CD4-positive, CD25-positive, alpha-beta regulatory T cell (primary cell): ENCODE measurements at regions not wholly inside any gene's neighbourhood (a gene's known extent, or its start where the extent isn't known, plus 50 kb on each side); places are given as distances from the start of the nearest gene placed in this dataset.

Experiments used
- ATAC-seq, 2 donors: fragments of 150-1000 bp; cut with Tn5 transposase; one replicate each; pipeline ENCODE4 v1.10.0; 2021; ENCODE audit warnings: low read depth in 2 of 2, moderate number of reproducible peaks in 2 of 2, moderate library complexity in 1 of 2
- DNase-seq, 3 donors: peaks; one replicate each; pipeline versions ENCODE4 v3.0.0 to v3.0.0-alpha.2; 2012 to 2022; ENCODE audit warnings: mixed read lengths in 1 of 3
- H3K27ac ChIP-seq: one replicate; pipeline ENCODE4 v1.7.0; 2013; ENCODE audit warnings: mild to moderate bottlenecking, low read length; ENCODE audit not compliant: insufficient read depth, poor library complexity, severe bottlenecking
- H3K27me3 ChIP-seq: one replicate; pipeline ENCODE4 v1.7.0; 2013; ENCODE audit warnings: low read length; ENCODE audit not compliant: control insufficient read depth, insufficient read depth
- H3K36me3 ChIP-seq: one replicate; pipeline ENCODE4 v1.7.0; 2013; ENCODE audit warnings: mild to moderate bottlenecking, low read length, moderate library complexity; ENCODE audit not compliant: control insufficient read depth, insufficient read depth
- H3K4me1 ChIP-seq: 2 replicates; pipeline ENCODE4 v1.7.0; 2013; ENCODE audit warnings: mild to moderate bottlenecking, low read length; ENCODE audit not compliant: insufficient read depth, control insufficient read depth, poor library complexity, severe bottlenecking
- H3K4me3 ChIP-seq: one replicate; pipeline ENCODE4 v1.7.0; 2013; ENCODE audit warnings: low read depth, mild to moderate bottlenecking, low read length, moderate library complexity
- H3K9me3 ChIP-seq, 2 experiments: 1 replicate in 1 of 2; 2 replicates in 1 of 2; pipeline ENCODE4 v1.7.0; 2013; ENCODE audit warnings: low read length in 2 of 2, mild to moderate bottlenecking in 1 of 2, moderate library complexity in 1 of 2; ENCODE audit not compliant: control insufficient read depth in 2 of 2
- H3K27ac Mint-ChIP-seq, 3 donors: one replicate each; pipeline ENCODE4 v1.8.0; 2020 to 2022; ENCODE audit warnings: mild to moderate bottlenecking in 3 of 3, mixed read lengths in 3 of 3, moderate library complexity in 2 of 3
- H3K27me3 Mint-ChIP-seq: one replicate; pipeline ENCODE4 v1.8.0; 2022; ENCODE audit warnings: mild to moderate bottlenecking, mixed read lengths
- H3K36me3 Mint-ChIP-seq: one replicate; pipeline ENCODE4 v1.8.0; 2020; ENCODE audit warnings: mixed read lengths
- H3K4me1 Mint-ChIP-seq, 4 donors: one replicate each; pipeline ENCODE4 v1.8.0; 2020 to 2022; ENCODE audit warnings: mixed read lengths in 4 of 4, mild to moderate bottlenecking in 1 of 4
- H3K4me3 Mint-ChIP-seq, 4 donors: one replicate each; pipeline ENCODE4 v1.8.0; 2020 to 2022; ENCODE audit warnings: mild to moderate bottlenecking in 4 of 4, mixed read lengths in 4 of 4, moderate library complexity in 3 of 4
- H3K9me3 Mint-ChIP-seq, 7 donors: one replicate each; pipeline ENCODE4 v1.8.0; 2020 to 2022; ENCODE audit warnings: mixed read lengths in 7 of 7, mild to moderate bottlenecking in 3 of 7, moderate library complexity in 2 of 7

DNA sequence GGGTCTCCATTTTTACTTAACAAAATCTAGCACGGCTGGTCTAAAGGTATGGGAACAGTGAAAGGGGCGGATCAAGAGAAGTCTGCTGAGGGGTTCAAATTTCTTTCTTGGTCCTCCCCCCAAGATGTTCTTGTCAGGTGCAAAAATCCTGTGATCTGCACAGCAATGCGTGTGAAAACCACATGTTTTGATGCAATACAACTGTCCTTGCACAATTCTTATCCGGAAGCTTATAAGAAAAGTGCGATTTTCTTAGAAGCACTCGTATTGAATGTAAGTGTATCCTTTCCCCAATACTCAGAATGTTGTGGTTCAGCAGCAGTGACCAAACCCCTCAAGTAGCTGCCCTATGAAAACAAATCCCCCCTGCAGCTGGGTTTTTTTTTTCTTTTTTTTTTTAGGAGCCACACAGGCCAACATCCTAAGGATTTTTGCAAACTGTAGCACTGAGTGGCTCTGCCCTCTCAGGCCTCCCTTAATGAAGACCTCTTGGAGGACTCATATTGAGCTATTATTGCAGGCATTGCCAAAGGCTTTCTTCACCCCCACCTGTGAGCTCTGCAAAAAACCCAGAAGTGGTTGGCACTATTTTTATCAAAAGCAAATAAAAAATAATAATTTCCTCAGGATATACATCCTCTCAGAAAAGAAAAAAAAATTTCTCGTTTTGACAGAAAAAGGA lies 151.9 kb upstream of the ITGB1 start:
- H3K36me3 ChIP-seq: peaks cover 4% of the 10 kb centered on the region

DNA sequence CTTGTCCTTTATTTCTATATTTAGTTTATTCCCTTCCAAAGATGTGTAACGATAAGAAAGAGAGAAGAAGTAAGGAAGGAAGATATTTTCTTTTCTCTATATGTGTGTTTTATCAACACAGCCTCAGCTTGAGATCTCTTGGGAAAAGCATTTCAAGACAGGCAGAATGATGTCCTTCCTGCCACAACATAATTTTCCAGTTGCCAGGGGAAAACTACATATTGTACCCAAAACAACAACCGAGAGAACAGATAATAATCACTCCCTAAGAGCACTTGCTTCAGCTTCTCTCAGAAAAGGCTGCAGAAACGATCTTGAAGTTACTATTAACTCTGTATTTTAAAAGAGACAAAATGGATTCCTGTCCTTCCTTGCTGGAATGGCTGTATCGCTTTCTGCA lies 151.4 kb upstream of the ITGB1 start:
- Histone ChIP-seq H3K36me3 (peaks cover 8% of the 10 kb centered on the region), H3K4me1 (peaks cover 81% of the 10 kb centered on the region), H3K27me3 (no peaks in the 10 kb centered on the region), H3K9me3 (peaks cover 0 to 6% of the 10 kb centered on the region in 2 experiments), H3K27ac (peak overlapping the region; percentile 90), H3K4me3 (peak overlapping the region; percentile 80)
- Mint-ChIP-seq H3K36me3 (peaks cover 21% of the 10 kb centered on the region), H3K4me3 (peak overlapping the region; percentile 64 to 91 (median 77)), H3K4me1 (peaks cover 59 to 83% (median 74%) of the 10 kb centered on the region in 4 donors), H3K9me3 (peaks cover 0 to 4% (median 2%) of the 10 kb centered on the region in 7 donors), H3K27ac (peak overlapping the region; percentile 95 to 99 (median 95)), H3K27me3 (no peaks in the 10 kb centered on the region)
- ATAC-seq: no peak
- DNase-seq: no peak

More for the DNA sequence above, 151.9 kb upstream of the ITGB1 start:
- Mint-ChIP-seq H3K27ac (peak overlapping the region; percentile 95 to 99 (median 95)), H3K4me1 (peaks cover 61 to 83% (median 74%) of the 10 kb centered on the region in 4 donors), H3K27me3 (no peaks in the 10 kb centered on the region), H3K9me3 (peaks cover 0 to 2% (median 0%) of the 10 kb centered on the region in 7 donors), H3K36me3 (peaks cover 17% of the 10 kb centered on the region), H3K4me3 (peak overlapping the region; percentile 64 to 91 (median 77))
- peak overlapping the region; percentile 90 for H3K27ac ChIP-seq
- ATAC-seq (peak; percentile 33 to 50), DNase-seq (peak in 2 of 3 donors; percentile 35 to 91)
- H3K9me3 ChIP-seq: peaks cover 0 to under 1% of the 10 kb centered on the region in 2 experiments
- H3K4me1 ChIP-seq: peaks cover 85% of the 10 kb centered on the region
- no peaks in the 10 kb centered on the region for H3K27me3 ChIP-seq
- peak overlapping the region; percentile 80 for H3K4me3 ChIP-seq

DNA sequence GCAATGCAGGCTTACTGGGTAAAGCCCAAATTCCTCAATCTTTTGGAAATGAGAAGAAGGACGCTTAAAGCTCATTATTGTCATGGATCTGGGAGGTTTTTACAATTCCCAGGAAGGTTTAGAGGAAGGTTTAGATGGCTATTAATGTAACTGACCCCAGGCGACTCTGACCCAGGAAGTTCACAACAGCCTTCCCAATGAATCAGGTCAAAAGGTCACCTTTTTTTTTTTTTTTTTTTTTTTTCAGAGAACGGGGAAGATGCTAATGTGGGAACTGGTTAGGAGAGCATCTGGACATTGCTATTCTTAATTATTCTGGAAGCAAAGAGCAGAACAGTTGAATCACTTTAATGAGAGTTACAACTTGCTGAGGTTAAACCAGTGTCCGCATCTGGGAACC lies 149.9 kb upstream of the ITGB1 start:
- Histone ChIP-seq H3K27ac (peak overlapping the region; percentile 90), H3K27me3 (no peaks in the 10 kb centered on the region), H3K36me3 (peaks cover 8% of the 10 kb centered on the region), H3K9me3 (peaks cover 4 to 11% of the 10 kb centered on the region in 2 experiments), H3K4me1 (peaks cover 67% of the 10 kb centered on the region), H3K4me3 (peak overlapping the region; percentile 80)
- ATAC-seq: no peak
- peak overlapping the region in 2 of 3 donors; percentile 71 to 94 for H3K27ac Mint-ChIP-seq
- H3K9me3 Mint-ChIP-seq: peaks cover 0 to 13% (median 3%) of the 10 kb centered on the region in 7 donors
- H3K27me3 Mint-ChIP-seq: no peaks in the 10 kb centered on the region
- H3K4me1 Mint-ChIP-seq: peaks cover 56 to 76% (median 69%) of the 10 kb centered on the region in 4 donors
- H3K36me3 Mint-ChIP-seq: peaks cover 27% of the 10 kb centered on the region
- peak overlapping the region; percentile 13 to 68 (median 36) for H3K4me3 Mint-ChIP-seq
- no peak for DNase-seq

DNA sequence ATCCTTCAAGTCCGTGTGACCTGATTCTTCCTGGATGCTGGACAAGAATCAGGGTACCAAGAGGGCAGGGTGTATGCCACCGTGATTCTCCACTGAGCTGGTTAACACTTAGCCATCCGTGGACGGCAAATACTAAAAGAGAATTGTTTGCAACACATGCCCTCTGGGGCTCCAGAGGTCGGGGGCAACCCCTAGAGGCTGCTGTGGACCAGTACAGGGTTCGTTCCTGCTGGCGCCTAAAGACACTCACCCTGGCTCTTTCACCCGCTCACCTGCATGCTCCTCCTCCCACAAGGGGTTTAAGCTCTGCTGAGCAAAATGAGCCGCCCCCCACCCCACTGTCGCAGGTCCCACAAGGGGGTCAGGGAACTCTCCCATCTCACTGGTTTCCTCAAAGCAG lies 148.7 kb upstream of the ITGB1 start:
- no peak overlapping the region for H3K4me3 ChIP-seq
- Mint-ChIP-seq H3K9me3 (peaks cover 0 to 16% (median 3%) of the 10 kb centered on the region in 7 donors), H3K4me1 (peaks cover 55 to 77% (median 64%) of the 10 kb centered on the region in 4 donors), H3K27ac (peak overlapping the region; percentile 71 to 94 (median 79)), H3K4me3 (peak overlapping the region in 1 of 4 donors; percentile 29), H3K36me3 (peaks cover 27% of the 10 kb centered on the region), H3K27me3 (no peaks in the 10 kb centered on the region)
- peaks cover 63% of the 10 kb centered on the region for H3K4me1 ChIP-seq
- peaks cover 8% of the 10 kb centered on the region for H3K36me3 ChIP-seq
- peak overlapping the region; percentile 90 for H3K27ac ChIP-seq
- DNase-seq (peak in 1 of 3 donors; percentile 30), ATAC-seq (no peak)
- no peaks in the 10 kb centered on the region for H3K27me3 ChIP-seq
- peaks cover 5 to 11% of the 10 kb centered on the region in 2 experiments for H3K9me3 ChIP-seq

DNA sequence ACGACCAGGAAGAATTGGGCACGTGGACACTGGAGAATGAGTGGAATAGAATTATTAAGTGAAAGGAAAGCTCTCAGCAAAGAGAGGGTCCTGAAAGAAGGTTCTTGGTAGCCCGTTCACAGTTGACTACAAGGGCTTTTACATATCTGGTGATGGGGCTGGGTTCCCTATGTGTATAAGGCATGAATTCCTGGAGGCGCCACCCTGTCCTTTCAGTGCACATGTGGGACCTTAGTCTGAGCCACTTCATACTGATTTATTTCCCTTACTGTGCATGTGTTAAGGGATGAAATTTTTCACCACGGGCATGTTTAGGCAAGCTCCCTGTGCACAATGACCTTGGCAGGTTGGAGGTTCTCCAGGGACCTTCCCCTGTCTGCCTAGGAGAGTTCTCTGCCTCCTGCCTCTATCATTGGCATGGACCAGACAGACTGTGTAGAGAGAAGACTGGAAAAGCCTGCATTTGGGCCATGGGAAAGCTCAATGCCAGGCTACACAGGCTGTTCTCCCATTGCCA lies 145.9 kb upstream of the ITGB1 start:
- Histone ChIP-seq H3K27me3 (no peaks in the 10 kb centered on the region), H3K4me3 (no peak overlapping the region), H3K9me3 (peaks cover 5 to 11% of the 10 kb centered on the region in 2 experiments), H3K36me3 (peaks cover 8% of the 10 kb centered on the region), H3K4me1 (peaks cover 62% of the 10 kb centered on the region), H3K27ac (no peak overlapping the region)
- no peak for ATAC-seq
- H3K36me3 Mint-ChIP-seq: peaks cover 22% of the 10 kb centered on the region
- H3K4me3 Mint-ChIP-seq: peak overlapping the region in 1 of 4 donors; percentile 66
- no peak for DNase-seq
- no peaks in the 10 kb centered on the region for H3K27me3 Mint-ChIP-seq
- peaks cover 0 to 16% (median 5%) of the 10 kb centered on the region in 7 donors for H3K9me3 Mint-ChIP-seq
- peaks cover 48 to 76% (median 62%) of the 10 kb centered on the region in 4 donors for H3K4me1 Mint-ChIP-seq
- H3K27ac Mint-ChIP-seq: peak overlapping the region; percentile 73 to 90 (median 74)

DNA sequence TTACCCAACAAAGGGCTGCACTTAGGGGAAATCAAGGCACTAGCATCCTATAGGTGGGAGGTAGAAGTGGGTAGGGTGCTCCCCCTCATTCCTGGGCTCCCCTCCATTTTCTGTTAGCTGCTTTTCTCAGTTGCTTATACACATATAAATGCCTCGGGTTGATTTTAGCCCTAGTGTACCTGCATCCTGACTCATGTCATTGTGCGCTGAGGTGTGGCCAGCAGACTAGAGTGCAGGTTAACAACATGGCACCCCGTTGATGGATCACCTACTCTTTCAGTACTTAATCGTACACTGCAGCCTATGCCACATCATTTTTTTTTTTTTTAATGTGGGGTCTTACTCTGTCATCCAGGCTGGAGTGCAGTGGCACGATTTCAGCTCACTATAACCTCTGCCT lies 144.0 kb upstream of the ITGB1 start:
- no peaks in the 10 kb centered on the region for H3K27me3 ChIP-seq
- H3K36me3 Mint-ChIP-seq: peaks cover 17% of the 10 kb centered on the region
- peaks cover 0 to 16% (median 5%) of the 10 kb centered on the region in 7 donors for H3K9me3 Mint-ChIP-seq
- ATAC-seq: peak in 1 of 2 donors; percentile 26
- DNase-seq: peak in 1 of 3 donors; percentile 48
- H3K27ac ChIP-seq: peak overlapping the region; percentile 68
- H3K4me3 Mint-ChIP-seq: peak overlapping the region in 3 of 4 donors; percentile 2 to 29 (median 10)
- H3K9me3 ChIP-seq: peaks cover 5 to 11% of the 10 kb centered on the region in 2 experiments
- no peaks in the 10 kb centered on the region for H3K27me3 Mint-ChIP-seq
- H3K4me3 ChIP-seq: peak overlapping the region; percentile 47
- peaks cover 8% of the 10 kb centered on the region for H3K36me3 ChIP-seq
- peak overlapping the region; percentile 72 to 91 (median 74) for H3K27ac Mint-ChIP-seq
- peaks cover 40 to 68% (median 55%) of the 10 kb centered on the region in 4 donors for H3K4me1 Mint-ChIP-seq
- peaks cover 47% of the 10 kb centered on the region for H3K4me1 ChIP-seq

DNA sequence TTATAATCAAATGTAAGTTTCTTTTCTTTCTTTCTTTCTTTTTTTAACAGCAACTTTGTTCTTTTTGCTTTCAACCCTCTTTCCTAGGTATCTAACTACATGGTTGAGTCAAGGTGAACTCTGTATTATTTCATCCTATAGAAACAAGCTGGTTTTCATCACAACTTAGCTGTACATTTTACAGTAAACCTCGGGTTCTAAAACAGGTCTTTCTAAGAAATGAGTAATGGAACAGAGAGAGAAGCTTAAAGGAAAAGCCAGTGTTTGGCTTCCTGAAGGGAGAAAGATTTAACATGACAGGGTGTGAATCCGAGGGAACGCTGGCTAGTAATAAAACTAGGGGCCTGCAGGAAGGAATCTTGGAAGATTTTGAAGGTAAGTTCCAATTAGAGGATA lies 143.4 kb upstream of the ITGB1 start:
- Mint-ChIP-seq H3K4me1 (peaks cover 41 to 69% (median 56%) of the 10 kb centered on the region in 4 donors), H3K27ac (peak overlapping the region; percentile 72 to 91 (median 74)), H3K27me3 (no peaks in the 10 kb centered on the region), H3K4me3 (peak overlapping the region in 3 of 4 donors; percentile 2 to 29 (median 10)), H3K36me3 (peaks cover 20% of the 10 kb centered on the region), H3K9me3 (peaks cover 0 to 16% (median 3%) of the 10 kb centered on the region in 7 donors)
- DNase-seq (peak in 1 of 3 donors; percentile 57), ATAC-seq (no peak)
- Histone ChIP-seq H3K9me3 (peaks cover 5 to 11% of the 10 kb centered on the region in 2 experiments), H3K27me3 (no peaks in the 10 kb centered on the region), H3K4me1 (peaks cover 40% of the 10 kb centered on the region), H3K4me3 (peak overlapping the region; percentile 47), H3K27ac (peak overlapping the region; percentile 68), H3K36me3 (peaks cover 8% of the 10 kb centered on the region)
